GM21423 (cell line): ENCODE measurements at regions not wholly inside any gene's neighbourhood (a gene's known extent, or its start where the extent isn't known, plus 50 kb on each side); places are given as distances from the start of the nearest gene placed in this dataset.
"Not testable (repeated sequence)": the region's sequence is repeated elsewhere in the genome, so short reads cannot be mapped to it uniquely, and the experiment has no call there.

Experiments used
- ATAC-seq: cut with Tn5 transposase; IDR thresholded peaks from one replicate; pipeline ENCODE4 v1.9.1; 2021; ENCODE audit warnings: mild to moderate bottlenecking, moderate library complexity; ENCODE audit not compliant: unreplicated experiment

DNA sequence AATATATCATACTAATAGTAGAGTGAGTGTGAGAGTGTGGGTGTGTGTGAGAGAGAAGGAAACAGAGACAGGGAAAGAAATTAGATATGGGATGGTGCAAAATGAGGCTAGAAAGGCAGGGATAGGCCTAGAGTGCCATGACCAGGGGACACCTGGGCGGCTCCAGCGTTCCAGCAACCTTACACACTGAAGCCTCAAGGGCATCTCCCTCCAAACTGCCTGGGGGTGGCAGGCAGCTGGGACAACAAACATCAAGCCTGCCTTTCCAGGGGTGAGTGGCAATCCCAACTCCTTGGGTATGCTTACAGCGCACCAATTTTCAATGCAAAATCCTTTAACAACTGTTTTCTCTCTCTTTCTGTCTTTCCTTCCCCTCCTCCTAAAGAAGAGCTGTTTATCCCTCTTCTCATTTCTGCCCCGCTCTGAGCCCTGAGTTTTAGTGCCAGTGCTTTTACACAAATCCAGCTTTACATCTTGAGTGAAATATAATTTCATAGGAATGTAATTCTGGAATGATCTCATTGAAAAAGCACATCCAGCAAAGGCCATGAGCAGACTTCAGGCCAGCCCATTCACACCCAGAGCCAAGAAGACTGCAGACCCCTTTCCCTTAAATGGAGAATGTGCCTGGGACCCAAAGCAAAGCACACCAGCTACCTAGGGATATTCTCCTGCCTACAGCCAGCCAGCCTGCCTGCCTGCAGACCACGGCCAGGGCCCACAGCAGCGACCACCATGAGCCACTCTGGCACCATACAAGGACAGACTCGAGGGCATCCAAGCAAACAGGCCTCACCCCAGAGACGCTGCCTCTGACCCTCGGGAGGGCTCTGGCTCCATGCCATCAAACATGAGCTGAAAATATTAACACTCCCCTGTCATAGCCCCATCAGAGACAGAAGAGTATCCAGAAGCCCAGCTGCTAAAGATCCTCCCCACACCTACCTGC lies 90.3 kb downstream of the RPL27A start:
- ATAC-seq, result no peak

DNA sequence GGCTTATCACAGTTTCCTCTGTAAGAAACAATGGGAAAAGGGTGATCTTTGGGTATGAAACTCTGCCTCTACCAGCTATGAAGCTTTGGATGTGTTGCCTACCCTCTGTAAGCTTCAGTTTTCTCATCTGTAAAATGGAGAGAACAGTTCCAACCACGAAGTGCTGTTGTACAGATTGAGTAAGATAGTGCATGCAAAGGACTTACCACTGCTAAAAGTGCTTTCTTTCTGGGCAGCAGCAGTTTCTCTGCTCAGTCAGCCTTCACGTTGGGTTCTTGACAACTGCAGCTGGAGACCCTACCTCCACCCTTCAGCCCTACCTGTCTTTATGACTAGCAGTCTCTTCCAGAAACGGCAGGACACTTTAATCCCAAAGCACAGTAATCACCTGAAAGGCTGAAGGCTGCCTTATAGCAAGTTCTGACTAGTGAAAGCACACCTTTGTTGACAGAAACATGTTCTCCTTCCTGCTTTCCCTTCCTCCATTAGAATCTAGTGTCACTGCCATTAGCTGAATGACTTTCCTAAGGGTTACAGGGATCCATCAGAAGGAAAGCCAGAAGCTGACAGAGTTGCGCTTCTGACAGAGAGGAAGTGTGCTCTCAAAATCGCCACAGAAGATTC lies 91.4 kb downstream of the RPL27A start:
- no peak for ATAC-seq

DNA sequence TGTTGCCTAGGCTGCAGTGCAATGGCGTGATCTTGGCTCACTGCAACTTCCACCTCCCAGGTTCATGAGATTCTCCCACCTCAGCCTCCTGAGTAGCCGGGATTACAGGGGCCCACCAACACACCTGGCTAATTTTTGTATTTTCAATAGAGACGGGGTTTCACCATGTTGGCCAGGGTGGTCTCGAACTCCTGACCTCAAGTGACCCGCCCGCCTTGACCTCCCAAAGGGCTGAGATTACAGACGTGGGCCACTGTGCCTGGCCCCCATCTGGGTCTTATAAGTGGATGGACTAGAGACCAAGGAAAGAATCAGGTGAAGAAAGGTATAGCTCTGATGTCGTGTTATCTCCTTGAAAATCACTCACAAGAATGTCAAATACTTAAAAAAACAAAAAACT lies 92.3 kb downstream of the RPL27A start:
- not testable (repeated sequence) for ATAC-seq

DNA sequence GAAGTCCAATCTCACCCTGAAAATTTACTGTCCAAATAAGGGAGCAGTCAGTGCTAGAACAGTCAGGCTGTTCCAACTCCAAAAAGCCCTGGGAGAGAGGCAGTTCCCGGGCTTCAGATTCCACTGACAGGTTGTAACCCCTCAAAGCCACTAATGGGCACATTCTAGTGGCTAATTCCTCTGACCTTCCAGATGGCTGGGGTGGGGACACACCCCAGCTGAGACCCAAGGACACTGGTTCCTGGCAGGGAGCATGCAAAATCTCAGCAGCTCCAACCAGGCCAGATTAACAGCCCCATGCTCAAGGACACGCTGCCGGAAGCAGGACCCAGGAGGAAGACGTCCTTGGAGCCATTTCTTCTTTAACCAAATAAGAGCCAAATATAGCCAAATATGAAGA lies 92.7 kb downstream of the RPL27A start:
- no peak for ATAC-seq

DNA sequence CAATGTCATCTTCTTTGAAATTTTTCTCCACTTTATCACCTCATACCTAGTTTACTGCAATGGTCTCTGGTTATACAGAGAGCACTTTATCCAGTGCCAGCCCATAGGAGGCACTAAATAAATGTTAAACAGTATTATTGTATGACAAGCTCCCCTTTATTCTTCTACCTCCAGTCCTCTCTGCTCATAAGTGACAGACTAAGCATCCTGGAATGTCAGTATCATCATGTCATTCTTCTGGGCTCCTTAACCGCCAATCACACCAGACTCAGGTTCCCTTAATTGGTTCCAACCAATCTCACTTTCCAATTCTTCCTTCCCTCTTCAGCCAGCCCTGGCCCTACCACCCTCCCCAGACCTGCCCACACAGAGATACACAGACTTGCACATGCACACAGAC lies 93.1 kb downstream of the RPL27A start:
- ATAC-seq, result no peak

DNA sequence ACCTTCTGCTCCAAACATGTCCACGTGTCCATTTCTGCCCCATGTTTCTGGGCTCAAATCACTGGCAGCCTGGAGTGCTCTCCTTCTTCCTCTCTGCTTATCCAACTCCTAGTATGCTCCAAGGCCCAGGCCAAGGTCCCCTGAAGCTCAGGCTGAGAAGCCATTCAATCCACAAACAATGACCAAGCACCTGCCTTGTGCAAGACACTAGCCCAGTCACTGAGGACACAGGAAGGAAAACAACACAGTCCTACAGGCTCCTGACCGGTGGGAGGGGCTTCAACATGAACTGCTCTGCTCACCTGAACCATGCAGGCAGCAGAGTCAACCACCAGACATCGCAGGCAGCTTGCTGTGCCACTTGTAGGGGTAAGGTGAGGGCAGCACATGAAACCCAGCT lies 93.6 kb downstream of the RPL27A start:
- ATAC-seq, result no peak

DNA sequence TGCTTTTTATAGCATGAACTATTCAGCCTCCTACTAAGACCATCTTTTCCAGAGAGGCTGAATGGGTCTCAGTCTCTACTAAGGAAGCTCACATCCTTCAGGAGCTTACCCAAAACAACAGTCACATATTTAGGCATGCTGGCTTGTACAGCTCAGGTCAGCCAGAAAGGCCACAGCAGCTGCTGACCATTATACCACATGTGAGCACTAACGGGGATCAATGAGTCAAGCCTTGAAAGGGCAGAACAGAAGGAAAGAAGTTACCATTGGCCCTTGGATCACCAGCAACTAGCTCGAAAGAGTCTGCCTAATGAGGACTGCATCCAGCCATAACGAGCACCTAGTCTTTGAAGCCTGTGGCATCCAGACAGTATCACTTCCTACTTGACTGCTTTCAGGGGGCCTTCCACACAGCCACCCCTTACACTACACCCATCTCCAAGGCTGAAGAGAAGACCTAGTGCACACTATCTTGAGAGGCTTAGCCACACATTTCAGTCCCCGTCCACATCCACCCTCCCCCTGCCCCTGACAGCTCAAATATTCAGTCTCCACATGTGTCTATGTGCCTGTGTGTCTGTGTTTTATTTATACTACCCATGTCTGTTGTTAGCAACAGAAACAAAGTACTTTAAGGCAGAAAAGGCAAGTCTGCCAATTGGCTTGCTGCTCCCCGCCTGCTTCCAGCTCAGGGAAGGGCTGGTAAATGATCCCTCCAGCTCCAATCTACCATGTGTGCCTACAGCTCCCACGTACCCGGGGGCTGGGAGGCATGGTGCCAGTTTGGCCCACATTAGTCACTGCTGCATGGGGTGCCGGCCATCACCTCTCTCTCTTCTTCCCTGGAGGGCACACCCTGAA lies 95.5 kb downstream of the RPL27A start:
- no peak for ATAC-seq

DNA sequence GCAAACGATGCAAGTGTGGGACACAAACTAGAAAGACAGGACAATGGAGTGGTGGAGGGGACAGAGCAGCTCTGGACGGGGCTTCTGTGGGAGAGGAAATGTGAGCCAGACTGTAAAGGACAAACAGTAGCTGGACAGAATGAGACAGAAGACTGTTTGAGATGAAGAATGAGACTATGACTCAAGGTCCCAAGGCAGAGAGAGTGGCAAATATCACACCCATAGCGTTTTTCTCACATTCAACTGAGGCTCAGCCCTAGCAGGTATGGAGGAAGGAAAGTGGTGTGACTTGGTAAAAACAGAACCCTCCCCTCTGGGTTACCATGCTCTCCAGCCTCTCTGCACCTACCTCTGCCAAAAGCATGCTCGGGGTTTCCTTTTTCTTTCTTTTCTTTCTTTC lies 96.5 kb downstream of the RPL27A start:
- no peak for ATAC-seq

DNA sequence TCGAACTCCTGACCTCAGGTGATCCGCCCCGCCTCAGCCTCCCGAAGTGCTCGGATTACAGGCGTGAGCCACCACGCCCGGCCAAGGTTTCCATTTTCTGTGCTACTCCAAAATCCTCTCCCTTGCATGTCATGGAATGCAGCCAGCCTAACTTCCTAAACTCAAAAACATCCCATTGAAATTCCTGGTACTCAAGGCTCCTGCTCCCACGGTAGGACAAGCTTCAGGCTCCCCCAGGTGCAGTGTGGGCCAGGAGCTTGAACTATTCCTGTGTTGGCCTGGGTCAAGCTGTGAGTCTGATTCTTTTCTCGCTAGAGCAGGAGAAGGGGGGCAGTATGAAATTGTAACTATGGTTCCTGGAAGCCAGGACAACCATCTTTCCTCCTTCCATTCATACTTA lies 97.1 kb downstream of the RPL27A start:
- no peak for ATAC-seq

DNA sequence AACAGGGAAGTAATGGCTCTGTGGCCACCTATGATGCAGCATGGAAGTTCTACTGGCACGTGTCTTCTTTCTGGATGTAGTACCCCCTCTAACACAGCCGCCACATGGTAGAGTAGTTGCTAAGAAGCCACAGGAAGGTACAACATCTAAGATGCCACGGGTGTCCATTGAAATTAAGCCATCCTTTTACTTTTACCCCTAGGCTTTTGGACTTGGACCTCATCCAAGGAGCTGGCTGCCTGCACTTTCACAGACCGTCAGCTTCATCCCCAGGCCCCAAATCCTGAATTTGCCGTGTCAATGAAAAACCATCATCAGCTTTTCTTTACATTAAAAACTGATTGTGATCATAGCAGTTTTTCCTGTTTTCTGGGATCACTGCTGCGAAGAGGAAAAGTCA lies 102.4 kb downstream of the RPL27A start:
- no peak for ATAC-seq

DNA sequence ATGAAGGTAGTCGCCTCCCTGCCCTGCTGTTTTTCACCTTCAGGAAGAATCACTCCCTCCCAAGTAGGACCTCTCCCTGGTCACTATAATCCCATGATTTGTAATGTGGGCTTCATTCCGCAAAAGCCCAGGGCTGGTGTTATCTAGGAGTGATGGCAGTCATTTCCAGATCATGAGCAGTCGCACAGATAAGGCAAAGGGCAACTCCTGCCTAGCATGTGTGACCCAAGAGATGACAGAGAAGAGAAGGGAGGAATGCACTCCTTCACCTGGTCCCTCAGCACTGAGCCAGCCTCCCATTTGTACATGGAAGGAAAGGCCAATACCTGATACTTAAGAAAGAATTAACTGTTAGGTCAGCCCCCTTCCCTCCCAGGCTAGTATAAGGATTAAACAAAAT lies 102.9 kb downstream of the RPL27A start:
- no peak for ATAC-seq

DNA sequence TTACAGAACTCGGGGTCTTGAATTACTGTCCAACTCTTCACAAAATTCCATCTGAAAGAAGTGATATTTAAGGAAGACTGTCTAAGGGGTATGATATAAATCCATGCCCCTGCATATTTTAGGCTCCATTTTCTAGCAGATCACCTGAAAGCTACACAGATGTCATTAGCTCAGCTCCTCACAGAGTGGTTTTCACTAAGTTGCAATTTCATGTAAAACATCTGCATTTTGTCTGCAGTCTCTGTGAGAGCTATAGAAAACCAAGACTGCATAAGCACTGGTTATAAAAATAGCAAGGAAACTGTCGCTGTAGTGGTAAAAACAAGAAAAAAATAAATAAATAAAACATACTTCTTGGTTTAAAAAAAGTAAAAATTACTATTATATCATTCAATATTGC lies 103.4 kb downstream of the RPL27A start:
- ATAC-seq, result no peak

DNA sequence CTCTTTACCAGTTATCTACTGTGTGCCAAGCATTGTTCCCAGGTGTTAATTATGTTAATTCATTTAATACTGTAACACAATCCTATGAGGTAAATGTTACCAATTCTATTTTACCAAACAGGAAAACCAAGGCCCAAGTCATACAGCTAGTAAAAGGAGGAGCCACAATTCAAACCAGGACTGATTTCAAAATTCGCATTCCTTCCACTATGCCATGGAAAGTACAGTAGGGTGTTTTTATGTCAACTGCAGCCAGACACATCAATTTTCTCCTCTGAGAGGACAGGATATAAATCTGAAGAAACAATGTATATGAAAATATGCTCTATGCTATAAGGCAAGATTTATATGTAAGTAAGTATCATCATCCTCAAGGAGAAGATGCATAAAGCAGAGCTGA lies 104.3 kb downstream of the RPL27A start:
- no peak for ATAC-seq

DNA sequence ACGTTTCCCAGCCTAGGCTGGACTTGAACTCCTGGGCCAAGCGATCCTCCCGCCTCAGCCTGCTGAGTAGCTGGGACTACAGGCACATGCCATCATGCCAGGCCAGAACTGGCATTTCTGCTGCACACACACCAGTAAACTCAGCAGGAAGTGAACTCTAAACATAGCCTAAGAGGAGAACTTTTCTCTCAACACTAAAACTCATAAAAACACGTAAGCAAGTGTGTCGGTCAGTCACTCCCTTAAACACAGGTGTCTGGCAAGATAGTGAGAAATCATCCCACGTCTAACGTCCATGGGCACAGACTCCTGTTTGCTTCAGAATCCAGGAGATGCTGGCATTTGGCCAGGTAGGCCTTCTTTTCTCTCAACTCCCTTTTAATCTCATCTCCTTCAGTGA lies 104.8 kb downstream of the RPL27A start:
- ATAC-seq, result no peak

DNA sequence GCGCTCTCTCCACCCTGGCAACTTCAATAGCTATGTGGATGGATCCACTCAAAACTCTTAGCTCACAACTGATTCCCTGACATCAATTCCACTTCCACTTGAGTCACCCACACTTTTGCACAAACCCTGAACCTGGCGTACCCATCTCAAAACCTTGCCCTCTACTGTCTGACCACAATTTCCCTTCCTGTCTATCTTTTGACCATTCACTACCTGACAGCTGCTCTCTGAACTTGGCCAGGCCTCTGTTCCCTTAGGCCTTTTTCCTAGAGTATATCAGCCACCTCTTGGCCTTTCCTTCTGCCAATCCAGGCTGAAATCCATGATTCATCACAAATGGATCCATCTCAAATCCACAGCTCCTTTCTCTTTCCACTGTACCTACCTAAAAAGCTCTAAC lies 106.0 kb downstream of the RPL27A start:
- ATAC-seq, result no peak

DNA sequence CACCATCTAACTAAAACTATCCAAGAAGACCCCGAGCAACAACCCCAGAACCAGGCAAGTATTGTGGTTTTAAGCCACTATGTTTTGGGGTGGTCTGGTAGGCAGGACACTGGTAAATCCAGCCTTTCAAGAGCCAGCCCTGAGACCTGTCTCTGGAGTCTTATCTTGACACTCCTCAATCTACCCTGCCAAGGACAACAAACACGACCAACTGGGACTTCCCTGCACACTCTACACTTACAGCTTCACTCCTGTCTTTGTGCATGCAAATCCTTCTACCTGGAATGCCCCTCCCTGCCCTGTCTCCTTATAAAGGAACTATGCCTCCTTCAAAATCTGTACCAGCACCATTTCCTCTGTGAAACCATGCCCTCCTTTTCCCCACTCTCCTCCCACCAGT lies 107.3 kb downstream of the RPL27A start:
- no peak for ATAC-seq

DNA sequence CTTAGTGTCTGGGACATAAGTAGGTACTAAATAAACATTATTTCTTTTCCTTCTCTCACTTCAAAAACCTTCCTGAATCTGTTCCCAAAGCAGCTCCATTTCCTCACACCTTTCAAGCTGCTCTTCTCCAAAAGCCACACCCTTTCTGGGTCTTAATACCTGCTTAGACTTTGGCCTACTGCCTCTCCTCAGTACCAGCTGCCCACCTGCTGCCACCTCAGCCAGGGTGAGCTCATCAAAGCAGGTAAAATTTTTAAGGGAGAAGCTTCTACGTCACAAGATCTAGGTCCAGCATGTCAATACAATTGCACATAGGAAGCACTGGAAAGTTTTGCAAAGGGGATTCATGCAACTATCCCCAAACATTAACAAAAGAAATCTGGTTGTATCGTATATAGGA lies 108.4 kb downstream of the RPL27A start:
- ATAC-seq, result no peak

DNA sequence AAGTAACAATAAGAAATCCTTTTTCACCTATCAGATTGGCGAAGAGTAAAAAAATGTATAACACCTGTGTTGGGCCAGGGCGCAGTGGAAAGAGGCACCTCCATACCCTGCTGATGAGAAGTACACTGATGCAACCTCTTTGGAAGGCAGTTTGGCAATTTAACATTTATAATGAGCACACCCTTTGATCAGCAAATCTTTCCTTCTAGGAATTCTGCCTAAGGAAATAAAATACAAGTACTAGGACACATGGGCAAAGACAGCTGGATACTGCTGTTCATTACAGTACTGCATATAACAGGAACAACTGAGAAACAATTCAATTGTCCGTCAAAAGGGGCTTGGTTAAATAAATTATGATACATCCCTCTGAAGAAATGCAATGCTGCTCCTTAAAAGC lies 110.1 kb downstream of the RPL27A start:
- no peak for ATAC-seq

DNA sequence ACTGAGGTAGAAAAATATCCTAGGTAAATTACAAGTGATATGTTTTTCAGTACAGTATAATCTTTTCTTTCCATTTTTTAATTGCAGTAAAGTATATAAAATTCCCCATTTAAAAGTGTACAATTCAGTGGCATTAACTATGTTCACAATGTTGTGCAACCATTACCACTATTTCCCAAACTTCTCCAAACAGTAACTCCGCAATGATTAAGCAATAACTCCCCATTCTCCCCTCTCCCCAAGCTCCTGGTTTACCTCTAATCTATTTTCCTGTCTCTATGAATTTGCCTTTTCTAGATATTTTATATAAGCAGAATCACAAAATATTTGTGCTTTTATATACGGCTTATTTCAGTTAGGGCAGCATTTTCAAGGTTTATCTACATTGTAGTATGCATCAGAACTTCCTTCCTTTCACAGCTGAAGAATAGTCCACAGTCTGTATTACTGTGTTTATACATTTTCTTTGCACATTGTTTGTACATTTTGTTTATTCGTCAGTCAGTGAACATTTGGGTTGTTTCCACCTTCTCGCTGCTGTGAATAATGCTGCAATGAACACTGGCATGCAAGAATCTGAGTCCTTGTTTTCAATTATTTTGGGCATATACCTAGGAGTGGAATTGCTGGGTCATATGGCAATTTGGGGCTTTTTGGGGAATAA lies 110.7 kb downstream of the RPL27A start:
- no peak for ATAC-seq

DNA sequence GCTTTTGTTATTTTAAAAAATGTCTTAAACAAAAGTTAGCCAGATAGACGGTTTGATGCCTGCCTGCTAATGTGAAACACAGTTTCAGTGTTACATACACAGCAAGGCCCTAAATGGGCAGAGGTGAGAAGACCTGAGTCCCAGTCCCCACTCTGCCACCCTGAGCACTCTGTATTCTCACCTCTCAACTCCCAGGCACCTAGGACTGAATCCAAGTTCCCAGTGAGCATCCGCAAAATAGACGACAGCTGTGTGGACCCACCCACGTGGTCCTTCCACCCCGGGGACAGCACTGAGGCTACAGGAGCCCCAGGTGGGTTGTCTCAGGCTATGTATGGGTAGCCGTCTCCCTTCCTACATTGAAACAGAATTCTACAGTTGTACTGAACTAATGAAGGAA lies 111.5 kb downstream of the RPL27A start:
- ATAC-seq, result no peak

DNA sequence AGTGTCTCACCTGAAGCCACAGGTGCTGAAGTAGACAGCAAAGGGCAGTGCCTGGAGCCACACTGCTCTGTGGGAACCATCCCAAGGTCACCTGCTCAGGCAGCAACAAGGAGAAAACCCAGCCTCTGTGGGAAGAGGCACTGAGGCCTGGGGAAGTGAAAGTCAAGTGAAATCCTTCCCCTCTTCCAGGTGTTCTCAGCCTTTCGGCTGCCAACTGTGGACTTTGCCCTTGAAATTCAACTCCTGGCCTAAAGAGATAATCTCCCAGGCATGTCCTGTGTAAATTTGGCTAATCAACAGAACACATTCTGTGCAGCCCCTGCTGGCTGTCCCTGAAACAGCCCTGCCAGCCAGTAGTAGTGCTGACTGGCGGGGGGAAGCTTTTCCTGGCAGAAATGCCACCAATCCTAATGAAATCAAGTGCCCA lies 112.1 kb downstream of the RPL27A start:
- ATAC-seq, result no peak
